Ovary (tissue), 7 donors: ENCODE measurements at regions not wholly inside any gene's neighbourhood (a gene's known extent, or its start where the extent isn't known, plus 50 kb on each side); places are given as distances from the start of the nearest gene placed in this dataset.

ENCODE experiments used
- DNase-seq, 5 donors: peaks; one replicate each; pipeline ENCODE4 v3.0.0-alpha.2; 2019 to 2020
- H3K27ac ChIP-seq, 2 donors: fragments of 200-600 bp; one replicate each; pipeline versions ENCODE4 v1.5.1 to v1.8.0; 2019 to 2022
- H3K27me3 ChIP-seq: fragments of 200-600 bp; one replicate; pipeline ENCODE4 v1.8.0; 2022
- H3K36me3 ChIP-seq: fragments of 200-600 bp; sonication (generic); one replicate; pipeline ENCODE4 v1.5.1; 2019
- H3K4me1 ChIP-seq: one replicate; pipeline ENCODE4 v1.8.1; 2013; ENCODE audit warnings: mild to moderate bottlenecking, moderate library complexity; ENCODE audit not compliant: insufficient read depth
- H3K4me3 ChIP-seq: fragments of 200-600 bp; sonication (generic); one replicate; pipeline ENCODE4 v1.5.1; 2017
- H3K9me3 ChIP-seq, 2 donors: fragments of 200-600 bp in 1 of 2; sonication (generic) in 1 of 2; one replicate each; pipeline versions ENCODE4 v1.5.1 to v1.8.1; 2013 to 2019; ENCODE audit warnings: mild to moderate bottlenecking in 1 of 2, moderate library complexity in 1 of 2
- EP300 ChIP-seq: sonication (generic); formaldehyde crosslinking; IDR thresholded peaks from one replicate; pipeline ENCODE4 v1.6.1; 2017; ENCODE audit warnings: antibody characterized with exemption
- POLR2A ChIP-seq: fragments of 450-650 bp; IDR thresholded peaks from one replicate; pipeline ENCODE4 v1.6.1; 2017; ENCODE audit warnings: antibody characterized with exemption, mild to moderate bottlenecking, moderate library complexity
- WGBS, 3 donors: extraction: QIAGEN DNeasy Blood & Tissue Kit in 1 of 3; methylation state at CpG; one replicate each; pipeline versions ENCODE4 v1.1.5 to v1.1.7; 2013 to 2017; 5-methylcytosine and 5-hydroxymethylcytosine counted together
- intact Hi-C, 4 donors: fragments of 100-400 bp; cut with DNase I; formaldehyde crosslinking; loops; one replicate each; pipeline versions ENCODE4 v1.11.0 to v1.15.1; 2022 to 2023
- TF ChIP-seq, protein P1 (sequence below), 3 donors: fragments of 450-650 bp in 2 of 3; fragments of 200-600 bp in 1 of 3; IDR thresholded peaks; one replicate each; pipeline versions ENCODE4 v1.5.1 to v1.8.0; 2016 to 2022; ENCODE audit warnings: antibody characterized with exemption in 3 of 3, mild to moderate bottlenecking in 1 of 3
- donor health status: DM: no; HTN: no; CAD: no; lungs with moderate emphysema.
- donor health status: DM: no; HTN: no; CAD: no.
- donor health status: Bipolar disorder and iron deficiency.
- donor health status: DM: no; HTN: no; CAD: no.
- donor health status: DM: yes; HTN: yes; CAD: no.

DNA sequence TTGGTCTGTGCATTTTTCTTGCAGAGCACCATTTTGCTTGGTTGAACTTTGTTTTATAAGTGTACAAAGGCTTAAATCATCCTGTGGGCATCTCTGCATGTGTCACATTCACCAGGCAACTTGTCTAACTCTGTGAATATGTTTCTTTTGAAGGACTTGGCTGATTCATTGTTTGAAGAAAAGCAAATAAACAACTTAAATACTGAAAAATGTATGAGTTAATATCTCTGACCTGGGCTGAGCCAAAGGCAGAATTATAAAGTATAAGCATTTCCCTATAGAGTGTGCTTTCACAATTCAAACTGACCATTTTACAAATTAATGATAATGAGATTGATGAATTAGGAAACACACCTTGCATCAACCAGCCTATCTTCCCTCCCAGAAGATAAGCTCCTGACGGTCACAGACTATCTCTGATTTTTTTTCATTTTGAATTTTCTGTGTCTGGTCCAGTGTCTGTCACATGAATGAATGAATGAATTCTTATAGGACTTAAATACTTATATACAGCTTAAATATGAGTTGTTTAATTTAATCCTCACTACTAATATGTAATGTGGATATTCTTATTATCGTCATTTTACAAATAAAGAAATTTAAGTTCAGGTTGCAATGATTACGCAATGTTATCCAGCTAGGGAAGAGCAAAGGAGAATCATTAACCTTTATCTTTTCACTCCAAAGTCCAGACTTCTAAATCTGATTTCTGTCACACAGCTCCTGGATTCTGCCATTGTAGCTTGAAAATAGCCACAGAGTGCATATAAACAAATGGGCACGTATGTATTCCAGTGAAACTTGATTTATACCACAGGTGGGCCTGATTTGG, 182.0 kb upstream of the PHYHIPL start:
- peaks cover 1% of the 10 kb centered on the region for H3K4me1 ChIP-seq
- H3K27me3 ChIP-seq = no peaks in the 10 kb centered on the region
- no peaks in the 10 kb centered on the region for H3K36me3 ChIP-seq
- TF ChIP-seq, protein P1, sequence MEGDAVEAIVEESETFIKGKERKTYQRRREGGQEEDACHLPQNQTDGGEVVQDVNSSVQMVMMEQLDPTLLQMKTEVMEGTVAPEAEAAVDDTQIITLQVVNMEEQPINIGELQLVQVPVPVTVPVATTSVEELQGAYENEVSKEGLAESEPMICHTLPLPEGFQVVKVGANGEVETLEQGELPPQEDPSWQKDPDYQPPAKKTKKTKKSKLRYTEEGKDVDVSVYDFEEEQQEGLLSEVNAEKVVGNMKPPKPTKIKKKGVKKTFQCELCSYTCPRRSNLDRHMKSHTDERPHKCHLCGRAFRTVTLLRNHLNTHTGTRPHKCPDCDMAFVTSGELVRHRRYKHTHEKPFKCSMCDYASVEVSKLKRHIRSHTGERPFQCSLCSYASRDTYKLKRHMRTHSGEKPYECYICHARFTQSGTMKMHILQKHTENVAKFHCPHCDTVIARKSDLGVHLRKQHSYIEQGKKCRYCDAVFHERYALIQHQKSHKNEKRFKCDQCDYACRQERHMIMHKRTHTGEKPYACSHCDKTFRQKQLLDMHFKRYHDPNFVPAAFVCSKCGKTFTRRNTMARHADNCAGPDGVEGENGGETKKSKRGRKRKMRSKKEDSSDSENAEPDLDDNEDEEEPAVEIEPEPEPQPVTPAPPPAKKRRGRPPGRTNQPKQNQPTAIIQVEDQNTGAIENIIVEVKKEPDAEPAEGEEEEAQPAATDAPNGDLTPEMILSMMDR (IDR thresholded peaks at IDR 0.05) = no peak
- TF ChIP-seq POLR2A = no peak
- no peak for DNase-seq
- H3K4me3 ChIP-seq = no peak overlapping the region
- no peaks in the 10 kb centered on the region for H3K9me3 ChIP-seq
- no peak overlapping the region for H3K27ac ChIP-seq
- intact Hi-C loops = no loop called here
- WGBS, 3 donors = 86 to 90% (median 89%) methylated on average over 4 of the region's 4 CpGs

DNA sequence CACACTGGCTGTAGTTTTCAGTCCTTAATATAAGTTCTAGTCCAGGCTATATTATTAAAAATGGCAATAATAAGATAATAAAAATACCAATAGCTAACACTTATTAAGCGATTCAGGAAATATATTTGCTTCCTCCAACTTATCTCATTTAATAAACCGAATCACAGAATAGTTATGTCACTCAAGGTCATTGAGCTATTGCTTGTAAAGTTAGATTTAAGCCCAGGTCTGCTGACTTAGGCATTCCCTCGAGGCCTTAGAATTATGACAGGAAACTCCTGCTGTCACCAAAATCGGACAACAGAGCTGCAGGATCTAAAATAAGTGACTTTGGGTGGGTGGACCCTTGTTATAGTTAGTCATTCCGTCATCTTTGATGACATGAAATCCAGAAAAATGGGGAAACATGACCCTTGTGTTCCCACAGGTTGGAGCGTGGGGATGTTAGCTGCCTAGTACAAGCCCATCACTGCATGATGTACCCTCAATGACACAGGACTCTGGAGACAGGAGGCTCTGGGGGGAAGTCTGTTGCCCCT, 181.3 kb upstream of the PHYHIPL start:
- no peak for DNase-seq
- Histone ChIP-seq H3K9me3 (no peaks in the 10 kb centered on the region), H3K36me3 (no peaks in the 10 kb centered on the region), H3K27ac (no peak overlapping the region), H3K27me3 (no peaks in the 10 kb centered on the region), H3K4me1 (peaks cover 5% of the 10 kb centered on the region), H3K4me3 (no peak overlapping the region)
- 64 to 69% (median 65%) methylated on average over 6 of the region's 6 CpGs for WGBS, 3 donors
- TF ChIP-seq POLR2A = no peak
- TF ChIP-seq EP300 = no peak
- TF ChIP-seq, protein P1 (IDR thresholded peaks at IDR 0.05) = no peak
- intact Hi-C loops = no loop called here

GRCh38 chr10:58996063-58996462, 180.4 kb upstream of the PHYHIPL start:
- TF ChIP-seq, protein P1 (IDR thresholded peaks at IDR 0.05) = no peak
- TF ChIP-seq POLR2A (no peak), EP300 (no peak)
- no peak overlapping the region for H3K4me3 ChIP-seq
- intact Hi-C loops = no loop called here

GRCh38 chr10:58996866-58997265, 179.6 kb upstream of the PHYHIPL start:
- Histone ChIP-seq H3K27ac (no peak overlapping the region), H3K9me3 (no peaks in the 10 kb centered on the region), H3K27me3 (no peaks in the 10 kb centered on the region), H3K4me3 (no peak overlapping the region), H3K36me3 (no peaks in the 10 kb centered on the region), H3K4me1 (peaks cover 7% of the 10 kb centered on the region)
- intact Hi-C loops = no loop called here
- WGBS, 3 donors = 93 to 98% (median 93%) methylated on average over 2 of the region's 2 CpGs
- DNase-seq = no peak
- TF ChIP-seq, protein P1 (IDR thresholded peaks at IDR 0.05) = no peak
- no peak for TF ChIP-seq EP300
- TF ChIP-seq POLR2A = no peak

More at GRCh38 chr10:58996063-58996462, 180.4 kb upstream of the PHYHIPL start:
- no peak for DNase-seq
- Histone ChIP-seq H3K27ac (no peak overlapping the region), H3K9me3 (no peaks in the 10 kb centered on the region), H3K36me3 (no peaks in the 10 kb centered on the region), H3K4me1 (peaks cover 7% of the 10 kb centered on the region), H3K27me3 (no peaks in the 10 kb centered on the region)
- 82 to 88% (median 87%) methylated on average over 2 of the region's 2 CpGs for WGBS, 3 donors
